ENCODE measurements at regions not wholly inside any gene's neighbourhood (a gene's known extent, or its start where the extent isn't known, plus 50 kb on each side); places are given as distances from the start of the nearest gene placed in this dataset.
"Not testable (repeated sequence)": the region's sequence is repeated elsewhere in the genome, so short reads cannot be mapped to it uniquely, and the experiment has no call there.

GRCh38 chrX:146921204-146921603 lies 106.7 kb upstream of the CXorf51A start:
- no peak overlapping the region for H3K4me3 ChIP-seq (ENCODE audit: severe bottlenecking)
- H3K27me3 ChIP-seq (ENCODE audit: insufficient read depth, poor library complexity, severe bottlenecking): no peaks in the 10 kb centered on the region
- no peaks in the 10 kb centered on the region for H3K9me3 ChIP-seq (ENCODE audit: severe bottlenecking)
- no peak for ATAC-seq (ENCODE audit: low read depth)
- H3K27ac ChIP-seq (ENCODE audit: poor library complexity, severe bottlenecking): no peak overlapping the region
- no peaks in the 10 kb centered on the region for H3K36me3 ChIP-seq (ENCODE audit: low read depth)
- no peak for TF ChIP-seq CTCF (IDR thresholded peaks at IDR 0.05; ENCODE audit: poor library complexity, severe bottlenecking)
- DNase-seq (ENCODE audit: low spot score): no peak
- H3K4me1 ChIP-seq (ENCODE audit: insufficient read depth, poor library complexity, severe bottlenecking): no peaks in the 10 kb centered on the region

- Histone ChIP-seq H3K4me1 (ENCODE audit: insufficient read depth, poor library complexity, severe bottlenecking) (no peaks in the 10 kb centered on the region), H3K27me3 (ENCODE audit: insufficient read depth, poor library complexity, severe bottlenecking) (no peaks in the 10 kb centered on the region), H3K36me3 (ENCODE audit: low read depth) (no peaks in the 10 kb centered on the region), H3K4me3 (ENCODE audit: severe bottlenecking) (no peak overlapping the region), H3K9me3 (ENCODE audit: severe bottlenecking) (no peaks in the 10 kb centered on the region), H3K27ac (ENCODE audit: poor library complexity, severe bottlenecking) (no peak overlapping the region)
- no peak for DNase-seq (ENCODE audit: low spot score)
- ATAC-seq (ENCODE audit: low read depth): peak; percentile 27; the same call in 1 of the 3 replicates
- no peak for TF ChIP-seq CTCF (IDR thresholded peaks at IDR 0.05; ENCODE audit: poor library complexity, severe bottlenecking)
Observed at GRCh38 chrX:146907391-146908240, 93.1 kb upstream of the CXorf51A start.

- no peak overlapping the region for H3K4me3 ChIP-seq (ENCODE audit: severe bottlenecking)
- H3K27ac ChIP-seq (ENCODE audit: poor library complexity, severe bottlenecking): no peak overlapping the region
- ATAC-seq (ENCODE audit: low read depth): no peak
- DNase-seq (ENCODE audit: low spot score): no peak
- H3K9me3 ChIP-seq (ENCODE audit: severe bottlenecking): no peaks in the 10 kb centered on the region
- TF ChIP-seq CTCF (IDR thresholded peaks at IDR 0.05; ENCODE audit: poor library complexity, severe bottlenecking): no peak
- H3K4me1 ChIP-seq (ENCODE audit: insufficient read depth, poor library complexity, severe bottlenecking): no peaks in the 10 kb centered on the region
- H3K27me3 ChIP-seq (ENCODE audit: insufficient read depth, poor library complexity, severe bottlenecking): no peaks in the 10 kb centered on the region
- no peaks in the 10 kb centered on the region for H3K36me3 ChIP-seq (ENCODE audit: low read depth)
Observed at GRCh38 chrX:146906166-146906565, 91.6 kb upstream of the CXorf51A start.

GRCh38 chrX:146887020-146887419 lies 72.5 kb upstream of the CXorf51A start:
- no peak for TF ChIP-seq CTCF (IDR thresholded peaks at IDR 0.05; ENCODE audit: poor library complexity, severe bottlenecking)
- H3K9me3 ChIP-seq (ENCODE audit: severe bottlenecking): no peaks in the 10 kb centered on the region
- no peak for ATAC-seq (ENCODE audit: low read depth)
- no peaks in the 10 kb centered on the region for H3K27me3 ChIP-seq (ENCODE audit: insufficient read depth, poor library complexity, severe bottlenecking)
- H3K36me3 ChIP-seq (ENCODE audit: low read depth): no peaks in the 10 kb centered on the region
- no peak overlapping the region for H3K27ac ChIP-seq (ENCODE audit: poor library complexity, severe bottlenecking)
- no peaks in the 10 kb centered on the region for H3K4me1 ChIP-seq (ENCODE audit: insufficient read depth, poor library complexity, severe bottlenecking)
- no peak for DNase-seq (ENCODE audit: low spot score)
- H3K4me3 ChIP-seq (ENCODE audit: severe bottlenecking): no peak overlapping the region

GRCh38 chrX:146881521-146881920 lies 67.0 kb upstream of the CXorf51A start:
- no peak overlapping the region for H3K27ac ChIP-seq (ENCODE audit: poor library complexity, severe bottlenecking)
- TF ChIP-seq CTCF (IDR thresholded peaks at IDR 0.05; ENCODE audit: poor library complexity, severe bottlenecking): no peak
- no peaks in the 10 kb centered on the region for H3K4me1 ChIP-seq (ENCODE audit: insufficient read depth, poor library complexity, severe bottlenecking)
- ATAC-seq (ENCODE audit: low read depth): no peak
- no peaks in the 10 kb centered on the region for H3K36me3 ChIP-seq (ENCODE audit: low read depth)
- H3K9me3 ChIP-seq (ENCODE audit: severe bottlenecking): no peaks in the 10 kb centered on the region
- no peaks in the 10 kb centered on the region for H3K27me3 ChIP-seq (ENCODE audit: insufficient read depth, poor library complexity, severe bottlenecking)
- no peak for DNase-seq (ENCODE audit: low spot score)
- no peak overlapping the region for H3K4me3 ChIP-seq (ENCODE audit: severe bottlenecking)

GRCh38 chrX:146866846-146867245 lies 52.3 kb upstream of the CXorf51A start:
- not testable (repeated sequence) for ATAC-seq (ENCODE audit: low read depth); H3K9me3 ChIP-seq (ENCODE audit: severe bottlenecking); H3K27ac ChIP-seq (ENCODE audit: poor library complexity, severe bottlenecking); H3K36me3 ChIP-seq (ENCODE audit: low read depth); H3K4me3 ChIP-seq (ENCODE audit: severe bottlenecking); H3K4me1 ChIP-seq (ENCODE audit: insufficient read depth, poor library complexity, severe bottlenecking); H3K27me3 ChIP-seq (ENCODE audit: insufficient read depth, poor library complexity, severe bottlenecking); DNase-seq (ENCODE audit: low spot score)

- H3K4me1 ChIP-seq (ENCODE audit: insufficient read depth, poor library complexity, severe bottlenecking); DNase-seq (ENCODE audit: low spot score); H3K36me3 ChIP-seq (ENCODE audit: low read depth); H3K4me3 ChIP-seq (ENCODE audit: severe bottlenecking); ATAC-seq (ENCODE audit: low read depth); H3K9me3 ChIP-seq (ENCODE audit: severe bottlenecking); H3K27ac ChIP-seq (ENCODE audit: poor library complexity, severe bottlenecking); H3K27me3 ChIP-seq (ENCODE audit: insufficient read depth, poor library complexity, severe bottlenecking): not testable (repeated sequence)
Observed at GRCh38 chrX:146865734-146866133, 51.2 kb upstream of the CXorf51A start.

All from RWPE2 (cell line).